Activated CD4-positive, alpha-beta T cell treated with anti-CD3 and anti-CD28 coated beads, Interleukin-2, Interleukin-6, amounts not matched to agents 100 ng/mL and 50 ng/mL, durations not matched to agents 16 hours and 8 hours (primary cell): ENCODE measurements at regions not wholly inside any gene's neighbourhood (a gene's known extent, or its start where the extent isn't known, plus 50 kb on each side); places are given as distances from the start of the nearest gene placed in this dataset.
"Not testable (repeated sequence)": the region's sequence is repeated elsewhere in the genome, so short reads cannot be mapped to it uniquely, and the experiment has no call there.

Source experiments
- DNase-seq: peaks from one replicate; pipeline ENCODE4 v3.0.0-alpha.2; 2020

DNA sequence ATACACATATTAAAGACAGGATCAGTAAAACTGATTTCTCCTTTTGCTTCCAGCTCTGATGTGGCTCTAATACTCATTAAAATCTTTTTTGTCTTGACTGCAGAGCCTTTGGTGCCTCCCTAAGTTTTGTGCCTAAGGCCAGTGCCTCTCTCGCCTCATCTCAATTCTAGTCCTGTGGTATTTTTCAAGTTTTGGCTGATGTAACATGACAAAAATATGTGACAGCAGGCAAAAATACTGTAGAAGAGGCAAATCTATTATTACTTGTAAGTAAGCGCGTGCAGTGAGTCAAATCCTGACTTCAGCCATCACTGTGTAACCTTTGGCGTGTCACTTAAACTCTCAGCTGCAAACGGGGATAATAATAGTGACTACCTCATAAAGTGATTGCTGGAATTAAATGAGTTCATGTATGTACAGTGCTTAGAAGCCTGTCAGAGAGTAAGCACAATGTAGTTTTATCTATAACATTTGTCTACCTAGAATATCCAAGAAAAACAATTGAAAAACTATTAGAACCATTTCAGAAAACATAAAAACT is 74.0 kb downstream of the MAB21L3 start:
- DNase-seq = no peak

DNA sequence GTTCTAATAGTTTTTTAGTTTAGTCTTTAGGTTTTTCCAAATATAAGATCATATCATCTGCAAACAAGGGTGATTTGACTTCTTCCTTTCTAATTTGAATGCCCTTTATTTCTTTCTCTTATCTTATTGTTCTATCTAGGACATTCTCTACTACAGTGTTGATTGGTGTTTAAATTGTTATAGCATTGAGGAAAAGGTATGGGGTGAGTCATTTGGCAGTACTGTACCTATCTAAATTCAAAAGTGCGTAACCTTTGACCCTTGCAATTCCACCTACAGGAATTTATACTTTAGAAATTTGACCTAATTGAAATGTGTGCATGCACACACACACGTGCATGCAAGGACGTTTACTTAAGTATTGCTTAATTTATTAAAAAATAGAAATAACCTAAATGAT is 78.3 kb downstream of the MAB21L3 start:
- DNase-seq = no peak

DNA sequence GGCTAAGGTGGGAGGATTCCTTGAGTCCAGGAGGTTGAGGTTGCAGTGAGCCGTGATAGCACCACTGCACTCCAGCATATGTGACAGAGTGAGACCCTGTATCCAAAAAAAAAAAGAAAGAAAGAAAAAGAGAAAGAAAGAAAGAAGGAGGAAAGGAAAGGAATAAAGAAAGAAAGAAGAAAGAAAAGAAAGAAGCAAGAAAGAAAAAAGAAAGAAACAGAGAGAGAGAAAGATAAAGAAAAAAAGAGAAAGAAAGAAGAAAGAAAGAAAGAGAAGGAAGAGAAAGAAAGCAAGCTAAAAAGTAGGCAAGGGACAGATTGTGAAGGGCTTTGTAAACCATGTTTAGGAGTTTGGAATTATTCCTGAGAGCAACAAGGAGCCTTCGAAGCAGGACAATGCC is 80.1 kb downstream of the MAB21L3 start:
- DNase-seq = no peak

DNA sequence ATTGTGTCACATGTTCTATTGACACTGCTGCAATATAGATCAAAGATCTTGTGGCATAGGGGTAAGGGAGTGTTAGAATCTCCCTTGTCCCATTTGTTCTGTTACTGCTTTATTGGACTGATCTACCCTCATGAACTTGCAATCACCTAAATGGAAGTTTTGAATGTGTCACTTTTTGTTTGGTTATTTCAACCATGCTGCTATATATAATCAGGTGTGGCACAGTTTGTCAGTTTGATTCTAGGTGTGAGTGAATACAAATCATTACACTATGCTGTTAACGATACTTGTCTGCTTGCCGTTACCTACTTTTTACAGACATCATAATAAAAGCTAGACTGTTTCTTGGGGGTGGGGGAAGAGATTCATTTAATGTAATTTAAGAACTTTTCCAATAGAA is 82.6 kb downstream of the MAB21L3 start:
- no peak for DNase-seq

DNA sequence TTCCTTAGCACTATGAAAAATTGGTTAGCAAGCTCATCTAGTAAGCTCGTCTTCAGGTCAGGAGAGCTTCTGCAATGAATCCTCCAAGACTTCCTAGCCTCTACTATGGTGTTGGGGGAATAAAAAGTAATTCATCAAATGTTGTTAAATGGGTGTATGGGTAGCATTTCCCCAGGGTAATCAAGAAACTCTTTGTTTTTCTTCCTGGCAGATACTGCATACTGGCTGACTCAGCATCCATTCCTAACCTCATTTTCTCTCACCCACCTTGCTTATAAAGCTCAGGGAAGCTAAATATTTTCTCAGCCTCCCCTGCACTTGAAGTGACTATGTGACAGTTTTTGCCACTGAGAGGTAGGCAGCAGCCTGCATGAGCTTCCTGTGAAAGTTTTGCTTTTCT is 83.4 kb downstream of the MAB21L3 start:
- no peak for DNase-seq

DNA sequence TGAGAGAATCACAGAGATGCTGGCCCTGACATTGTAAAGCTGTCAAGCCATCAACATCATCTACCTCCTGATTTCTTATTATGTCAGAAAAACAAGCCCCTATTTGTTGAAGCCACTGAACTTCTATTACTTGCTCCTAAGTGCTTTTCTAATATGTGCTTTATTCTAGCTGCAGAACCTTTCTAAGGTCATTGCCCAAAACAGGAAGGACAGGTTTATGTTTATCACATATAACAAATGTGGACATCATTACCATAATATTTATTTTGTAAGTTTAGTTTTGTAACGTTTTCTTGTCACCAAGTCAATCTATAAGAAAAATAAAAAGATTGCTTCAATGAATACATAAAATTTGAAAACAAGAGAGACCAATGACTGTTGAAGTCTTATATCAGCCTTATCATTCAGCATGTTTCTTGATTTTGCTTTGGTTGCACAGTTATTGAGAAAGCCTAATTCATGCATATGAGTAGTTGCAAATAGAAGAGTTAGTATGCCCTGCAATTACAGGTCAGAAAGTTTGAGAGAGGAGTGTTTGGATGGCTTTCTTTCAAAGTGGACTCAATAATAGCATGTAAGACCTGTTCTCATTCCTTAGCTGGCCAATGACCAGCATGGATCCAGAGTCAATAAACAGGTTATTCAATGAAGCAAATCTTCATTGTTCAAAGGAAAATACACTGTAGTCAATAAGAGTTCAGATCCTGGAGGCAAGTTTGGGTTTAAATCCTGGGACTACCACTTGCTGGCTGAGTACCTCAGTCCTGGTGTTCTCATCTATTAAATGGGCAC is 84.1 kb downstream of the MAB21L3 start:
- no peak for DNase-seq

DNA sequence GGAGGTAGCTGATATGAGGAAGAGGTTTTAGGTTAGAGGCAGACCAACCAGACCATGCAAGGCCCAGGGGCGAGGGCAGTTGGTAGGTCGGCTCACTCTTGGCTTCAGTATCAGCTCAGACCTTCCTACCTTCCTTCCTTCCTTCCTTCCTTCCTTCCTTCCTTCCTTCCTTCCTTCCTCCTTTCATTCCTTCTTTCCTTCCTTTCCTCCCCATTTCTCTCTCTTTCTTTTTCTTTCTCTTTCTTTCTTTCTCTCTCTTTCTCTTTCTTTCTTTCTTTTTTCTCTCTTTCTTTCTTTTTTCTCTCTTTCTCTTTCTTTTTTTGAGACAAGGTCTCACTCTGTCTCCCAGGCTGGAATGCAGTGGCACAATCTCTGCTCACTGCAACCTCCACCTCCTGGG is 89.1 kb downstream of the MAB21L3 start:
- DNase-seq = not testable (repeated sequence)

DNA sequence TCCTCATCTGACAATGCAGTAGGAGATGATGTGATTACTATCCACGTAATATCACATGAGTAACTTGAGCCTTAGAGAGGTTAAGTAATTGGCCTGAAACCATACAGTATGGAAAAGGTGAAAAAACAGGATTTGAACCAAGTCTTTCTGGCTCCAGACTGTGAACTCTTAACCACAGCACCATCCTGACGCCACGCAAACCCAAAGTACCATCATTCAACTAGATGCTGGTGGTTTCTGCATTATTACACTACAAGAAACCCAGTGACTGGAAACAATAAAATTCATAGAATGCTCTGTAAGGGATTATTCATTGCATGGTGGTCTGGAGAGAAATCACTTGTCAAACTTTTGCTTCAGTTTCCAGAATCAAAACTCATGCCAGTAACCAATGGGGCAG is 90.7 kb downstream of the MAB21L3 start:
- DNase-seq = no peak

DNA sequence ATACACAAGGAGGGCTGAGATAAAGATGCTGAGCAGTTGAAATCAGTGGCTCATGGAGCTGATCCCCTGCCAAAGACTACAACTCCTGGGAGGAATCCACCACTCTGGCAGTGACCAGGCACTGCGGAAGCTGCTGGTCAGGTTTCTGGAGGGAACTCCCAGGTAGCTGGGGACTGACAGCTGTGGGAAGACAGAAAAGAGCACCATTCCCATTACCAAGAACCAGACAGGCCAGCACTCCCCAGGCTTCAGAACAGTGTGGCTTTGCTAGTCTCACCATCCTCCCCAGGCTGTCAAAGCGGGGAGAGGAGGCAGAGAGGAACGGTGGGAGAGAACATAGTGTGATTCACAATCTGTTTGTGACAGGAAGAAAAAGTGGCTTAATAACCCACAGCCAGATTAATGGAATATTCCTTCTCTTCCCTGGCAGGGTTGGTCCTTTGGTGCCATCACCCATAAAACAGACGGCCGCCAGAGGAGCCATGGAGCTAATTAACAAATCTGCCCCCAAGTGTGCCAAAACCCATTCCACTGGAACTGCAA is 92.1 kb downstream of the MAB21L3 start:
- no peak for DNase-seq

DNA sequence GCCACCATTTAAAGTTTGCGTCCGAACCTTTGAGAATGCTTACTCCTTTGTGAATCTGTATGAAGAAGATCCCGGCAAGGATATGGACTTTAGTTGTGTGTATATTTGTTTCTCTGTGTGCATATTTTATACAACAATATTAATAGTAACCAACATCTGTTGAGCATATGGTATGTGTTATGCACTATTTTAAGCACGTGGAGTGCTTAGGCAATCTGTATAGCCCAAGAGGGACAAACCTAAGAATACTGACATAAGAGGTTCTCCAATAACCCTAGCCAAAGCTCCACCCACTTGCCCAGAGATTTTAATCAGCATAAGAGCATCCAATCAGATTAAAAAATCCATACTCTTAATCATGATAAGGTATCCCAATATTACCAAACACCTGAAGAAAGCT is 92.7 kb downstream of the MAB21L3 start:
- no peak for DNase-seq

DNA sequence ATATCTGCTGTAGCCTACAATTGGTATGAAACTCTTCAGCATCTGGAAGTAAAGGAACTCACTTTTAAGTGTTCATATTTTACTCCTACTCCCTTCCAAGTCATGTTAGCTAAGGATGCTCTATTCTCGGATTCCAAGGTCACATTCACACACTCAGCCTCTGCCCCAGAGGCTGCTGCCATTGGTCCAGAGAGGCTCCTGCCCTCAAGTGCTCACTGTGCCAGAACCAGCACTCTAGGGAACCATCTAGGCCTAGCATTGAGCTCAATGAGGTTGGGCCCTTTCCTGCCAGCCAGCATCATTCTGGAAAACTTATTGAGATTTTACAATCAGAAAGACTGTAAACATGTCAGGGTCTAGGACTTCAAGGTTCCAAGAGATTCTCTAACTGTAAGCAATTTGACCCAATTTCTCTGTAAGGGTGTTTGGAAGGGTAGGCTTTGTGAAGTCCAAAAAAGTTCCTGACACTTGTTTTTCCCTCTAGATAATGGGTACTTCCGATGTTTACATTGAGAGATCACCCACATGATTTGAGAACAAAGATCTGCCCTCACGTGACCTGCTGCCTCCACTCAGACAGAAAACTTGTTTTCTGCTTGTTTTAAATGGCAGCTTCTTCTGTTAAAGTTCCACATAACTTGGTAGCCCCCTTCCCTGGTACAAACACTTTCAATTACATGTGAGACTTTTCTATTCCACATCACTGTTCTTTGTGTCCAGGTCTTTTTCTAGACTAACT is 94.9 kb downstream of the MAB21L3 start:
- DNase-seq = no peak

DNA sequence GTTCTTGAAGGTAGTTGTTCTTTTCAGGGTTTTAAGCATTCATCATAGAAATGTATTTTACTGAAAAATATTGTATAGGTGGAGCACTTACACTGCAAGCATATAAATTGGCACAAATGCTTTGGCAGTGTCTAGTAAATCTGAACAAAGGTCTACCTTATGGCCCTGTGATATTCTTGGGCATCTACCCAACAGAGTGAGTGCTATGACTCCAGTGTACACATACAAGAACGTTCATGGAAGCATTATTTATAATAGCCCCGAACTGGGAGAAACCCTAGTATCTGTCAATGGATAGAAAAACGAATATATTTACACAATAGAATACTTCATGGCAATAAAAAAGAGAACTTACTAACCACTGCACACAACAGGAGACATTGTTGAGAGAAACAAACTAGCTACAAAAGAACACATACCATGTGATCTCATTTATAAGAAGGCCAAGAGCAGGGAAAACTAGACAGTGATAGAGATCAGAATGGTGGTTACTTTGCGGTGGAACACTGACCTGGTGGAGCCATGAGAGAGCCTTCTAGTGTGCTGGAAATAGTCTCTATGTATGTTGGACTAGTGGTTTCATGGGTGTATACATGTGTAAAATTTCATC is 96.0 kb downstream of the MAB21L3 start:
- DNase-seq = no peak

DNA sequence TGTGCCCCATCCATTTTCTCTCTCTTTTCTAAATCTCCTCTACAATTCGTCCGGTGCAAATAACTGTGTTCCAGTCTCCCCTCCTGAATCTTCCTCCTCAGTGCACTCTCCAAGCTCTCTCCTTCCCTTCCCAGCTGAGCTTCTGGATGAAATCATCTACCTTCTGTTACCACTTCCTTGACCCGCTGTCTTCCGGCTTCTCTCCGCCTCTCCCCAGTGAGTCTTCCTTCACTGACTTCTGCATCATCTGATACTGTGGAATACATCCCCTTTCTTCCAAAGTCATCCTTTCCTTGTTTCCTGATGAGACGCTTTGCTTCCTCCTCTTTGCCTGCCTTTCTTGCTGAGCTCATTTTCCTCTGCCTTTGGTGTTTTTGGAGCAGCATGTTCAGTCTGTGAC is 96.9 kb downstream of the MAB21L3 start:
- no peak for DNase-seq

DNA sequence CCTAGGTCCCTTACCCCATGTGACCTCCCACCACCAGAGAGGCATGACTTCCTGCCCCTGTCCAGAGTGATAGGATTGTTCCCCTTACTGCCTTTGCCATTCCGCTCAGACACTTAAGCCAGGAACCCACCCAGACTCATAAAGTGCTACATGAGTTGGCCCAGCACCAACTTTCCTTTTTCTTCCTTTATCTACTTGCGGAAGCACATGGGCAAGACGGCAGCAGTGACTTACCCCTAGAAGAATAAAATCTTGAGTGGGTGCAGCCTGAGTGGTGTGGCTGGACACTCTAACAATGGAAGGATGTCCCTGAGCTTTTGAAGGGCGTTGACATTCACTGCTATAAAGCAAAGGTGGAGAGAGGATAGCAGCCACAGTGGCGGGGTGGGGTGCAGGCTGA is 100.1 kb downstream of the MAB21L3 start:
- no peak for DNase-seq

DNA sequence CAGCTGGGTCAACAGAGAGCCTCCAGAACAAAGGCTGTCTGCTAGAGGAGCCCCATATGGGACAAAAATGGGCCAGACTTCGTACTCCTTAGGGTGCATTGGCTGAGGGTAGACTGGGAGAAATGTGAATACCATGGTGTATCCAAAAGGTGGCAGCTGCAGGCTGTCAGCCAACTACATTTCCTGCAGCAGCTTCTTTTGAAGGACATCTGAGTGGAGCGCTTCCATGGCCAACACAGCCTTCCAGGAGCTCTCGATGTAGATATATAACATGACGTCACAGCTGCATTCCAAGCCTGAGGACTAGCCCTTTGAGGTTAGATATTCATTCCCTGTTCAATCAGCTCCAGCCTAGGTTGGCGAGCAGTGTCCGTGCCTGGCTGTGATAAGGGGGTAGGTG is 107.7 kb downstream of the MAB21L3 start:
- DNase-seq = no peak

DNA sequence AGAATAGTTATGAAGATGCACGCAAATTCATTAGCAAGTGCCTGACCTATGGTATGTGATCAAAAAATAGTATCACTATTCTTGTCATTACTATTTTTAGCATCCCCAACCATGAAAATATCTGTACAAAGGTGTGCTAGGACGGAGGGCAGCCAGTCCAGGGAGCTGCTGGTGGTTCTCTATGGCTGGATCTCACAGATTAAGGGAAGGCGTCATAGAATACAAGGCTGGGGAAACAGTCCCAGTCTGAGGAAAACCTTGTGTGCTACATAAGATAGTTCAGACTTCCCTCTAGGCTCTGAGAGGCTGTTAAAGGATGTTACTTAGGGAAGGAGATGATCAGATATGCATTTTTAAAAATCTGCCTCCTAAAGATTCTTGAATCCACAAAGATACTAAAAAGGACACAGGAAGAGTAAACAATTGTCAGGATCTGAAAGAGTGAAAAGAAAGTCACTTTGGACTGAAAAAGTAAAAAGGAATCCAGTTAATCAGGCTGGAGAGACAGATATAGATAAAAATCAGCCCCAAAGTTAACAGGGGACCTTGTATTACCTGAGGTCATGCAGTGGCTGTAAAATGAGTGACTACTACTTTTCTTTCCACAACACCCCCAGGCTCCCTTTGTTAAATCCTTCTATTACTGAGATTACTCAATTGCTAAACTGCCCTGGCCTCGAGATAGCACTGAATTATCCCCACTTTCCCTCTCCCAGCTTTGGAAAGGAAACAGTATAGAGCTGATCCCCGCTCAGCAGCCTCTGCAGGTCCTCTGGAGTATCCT is 108.6 kb downstream of the MAB21L3 start:
- DNase-seq = no peak

DNA sequence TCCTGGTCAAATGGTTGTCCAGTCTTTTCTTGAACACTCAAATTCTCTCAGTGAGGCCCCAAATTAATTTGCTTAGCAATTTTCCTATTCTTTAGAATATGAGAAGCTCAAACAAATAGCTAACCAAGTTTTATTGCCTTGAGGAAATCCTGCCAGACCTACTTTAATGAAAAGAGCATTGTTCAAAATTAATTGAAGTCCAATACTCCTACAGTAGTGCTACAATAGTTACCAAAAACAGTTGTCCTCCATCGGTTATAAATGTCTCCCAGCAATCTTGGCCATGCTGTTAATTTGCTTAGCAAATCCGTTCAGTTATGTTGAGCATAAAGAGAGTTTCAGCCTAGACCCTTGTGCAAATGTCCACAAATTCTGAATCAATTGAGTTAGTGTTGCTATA is 112.9 kb downstream of the MAB21L3 start:
- DNase-seq = no peak

DNA sequence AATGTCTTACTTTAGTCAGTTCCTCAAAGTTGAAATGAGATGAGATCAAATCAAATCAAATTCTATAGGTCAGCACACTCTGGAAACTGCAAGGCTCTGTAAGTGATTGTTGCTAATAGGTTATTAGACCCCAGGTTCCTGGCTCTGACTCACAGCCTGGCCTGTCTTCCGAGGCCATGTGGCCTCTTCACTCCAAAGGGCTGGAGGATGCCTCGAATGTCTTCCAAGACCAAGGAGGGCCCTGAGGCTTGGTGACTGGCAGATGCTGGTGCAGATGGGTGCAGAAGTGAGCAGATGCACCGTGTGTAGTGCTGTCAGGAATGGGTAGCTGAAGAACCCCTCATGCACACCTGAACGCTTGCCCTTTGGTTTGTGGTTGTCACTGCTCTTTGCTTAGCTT is 113.4 kb downstream of the MAB21L3 start:
- DNase-seq = no peak

DNA sequence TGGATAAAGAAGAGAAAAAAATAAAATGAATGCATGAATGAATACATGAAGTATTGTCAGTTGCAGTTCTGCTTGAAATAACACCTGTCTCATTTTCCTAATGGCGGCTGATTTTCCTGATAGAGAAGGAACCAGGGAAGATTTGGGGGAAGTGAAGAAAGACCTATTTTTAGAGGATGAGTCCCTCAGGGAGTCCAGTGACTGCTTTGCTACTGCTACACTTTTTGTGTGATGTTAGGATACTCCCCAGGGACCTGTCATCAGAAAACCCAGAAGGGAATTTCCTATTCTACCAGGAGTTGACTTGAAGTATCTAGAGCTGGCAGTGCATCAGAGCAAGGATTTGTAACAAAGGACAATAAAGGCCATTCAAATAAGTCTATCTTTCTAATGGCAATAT is 114.8 kb downstream of the MAB21L3 start:
- DNase-seq = no peak

DNA sequence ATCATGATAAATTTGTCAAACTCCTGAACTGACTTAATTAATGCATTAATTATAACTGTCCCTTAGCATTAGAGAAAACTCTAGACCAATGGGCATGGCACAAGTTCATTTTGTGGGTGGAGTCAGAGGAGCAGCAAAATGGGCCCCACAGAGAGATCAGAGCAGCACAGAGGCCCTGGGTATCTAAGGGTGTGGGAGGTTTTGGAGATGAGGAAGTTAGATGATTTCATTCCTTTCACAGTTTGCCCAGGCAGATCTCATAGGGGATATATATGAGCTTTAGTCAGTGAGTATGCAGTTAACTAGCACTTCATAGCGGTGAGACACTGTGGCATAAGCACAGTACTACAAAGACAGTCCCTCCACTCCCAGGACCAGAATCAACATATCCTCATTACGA is 117.3 kb downstream of the MAB21L3 start:
- no peak for DNase-seq

DNA sequence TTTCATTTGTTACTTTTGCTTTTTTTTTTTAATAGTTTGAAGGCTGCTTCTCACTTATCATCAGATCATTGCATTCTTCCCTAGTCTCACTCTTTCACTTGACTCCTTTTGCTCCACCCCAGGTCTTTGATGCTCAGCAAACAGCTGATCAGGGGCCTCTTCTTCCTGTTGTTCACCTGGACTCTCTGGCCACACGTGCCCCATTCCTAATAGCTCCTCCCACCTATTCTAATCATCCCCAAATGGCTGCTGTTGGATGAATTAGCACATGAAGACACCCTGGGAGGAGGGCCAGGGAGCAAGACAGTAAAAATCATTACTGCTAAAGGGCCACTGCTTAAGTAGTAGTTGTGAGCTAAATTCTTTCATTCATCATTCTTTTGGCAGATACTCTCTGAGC is 119.5 kb downstream of the MAB21L3 start:
- DNase-seq = no peak

DNA sequence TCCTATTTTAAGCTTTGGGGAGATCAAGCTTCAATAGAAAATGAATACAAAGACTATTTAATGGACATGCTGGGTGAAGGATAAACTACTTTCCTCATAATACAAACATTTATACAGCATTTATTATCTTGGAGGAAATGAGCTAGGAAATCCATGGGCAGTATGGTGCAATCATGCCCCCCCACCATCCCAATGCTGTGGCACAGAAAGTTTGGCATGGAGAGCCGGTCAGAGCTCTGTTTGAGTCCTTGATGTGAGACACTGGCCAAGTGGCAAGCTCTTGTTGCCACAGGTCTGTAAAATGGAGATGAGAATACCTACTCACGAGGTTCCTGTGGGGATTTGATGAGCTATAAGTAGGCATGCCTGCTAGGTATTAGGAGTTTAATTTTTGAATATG is 120.6 kb downstream of the MAB21L3 start:
- DNase-seq = no peak

DNA sequence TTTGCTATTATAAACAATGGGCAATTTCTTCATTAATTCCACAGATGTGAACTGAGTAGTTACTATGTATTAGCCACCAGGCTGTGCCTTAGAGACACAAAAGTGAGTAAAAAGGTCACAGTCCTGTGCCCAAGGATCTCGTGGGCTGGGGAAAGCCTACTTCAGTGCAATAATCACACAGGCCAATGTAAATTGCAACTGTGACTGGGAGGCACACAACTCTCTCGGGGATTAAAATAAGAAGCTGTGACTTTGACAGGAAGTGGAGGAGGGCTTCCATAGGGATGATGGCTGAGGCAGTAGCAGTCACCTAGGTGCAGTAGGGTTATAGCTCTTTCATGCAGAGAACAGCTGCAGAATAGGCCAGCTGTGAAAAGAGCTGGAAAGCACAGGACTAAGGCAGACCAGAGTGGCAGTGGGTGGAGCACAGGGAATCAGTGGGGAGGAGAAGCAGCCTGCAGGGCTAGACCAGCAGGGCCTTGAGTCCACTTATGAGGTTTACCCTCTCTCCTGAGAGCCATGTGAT is 121.9 kb downstream of the MAB21L3 start:
- DNase-seq = no peak
